ENCODE measurements at regions not wholly inside any gene's neighbourhood (a gene's known extent, or its start where the extent isn't known, plus 50 kb on each side); places are given as distances from the start of the nearest gene placed in this dataset.

GRCh38 chr1:208681878-208682663 lies 437.9 kb upstream of the PLXNA2 start:
- peaks cover 10% of the 10 kb centered on the region for H3K27me3 Mint-ChIP-seq (ENCODE audit: low read depth)
- H3K4me1 Mint-ChIP-seq (ENCODE audit: low read depth), result no peaks in the 10 kb centered on the region
- H3K27ac Mint-ChIP-seq, result no peak overlapping the region
- H3K36me3 Mint-ChIP-seq (ENCODE audit: low read depth), result no peaks in the 10 kb centered on the region
- intact Hi-C loops (cut with micrococcal nuclease), result no loop called here
- DNase-seq, result no peak
- CTCF ChIA-PET, result interaction anchor here (0.6 kb wide), 1 partner anchor 331 kb away, joined by 3 read pairs; no protein-coding TSS in a partner anchor
- no peaks in the 10 kb centered on the region for H3K9me3 Mint-ChIP-seq
- H3K4me3 Mint-ChIP-seq, result no peak overlapping the region

GRCh38 chr1:208682664-208683013 lies 438.5 kb upstream of the PLXNA2 start:
- Mint-ChIP-seq H3K36me3 (ENCODE audit: low read depth) (no peaks in the 10 kb centered on the region), H3K27me3 (ENCODE audit: low read depth) (peaks cover 10% of the 10 kb centered on the region), H3K4me1 (ENCODE audit: low read depth) (no peaks in the 10 kb centered on the region), H3K27ac (no peak overlapping the region), H3K4me3 (no peak overlapping the region), H3K9me3 (no peaks in the 10 kb centered on the region)
- no peak for DNase-seq
- intact Hi-C loops (cut with micrococcal nuclease), result no loop called here
- CTCF ChIA-PET, result no interaction called here

GRCh38 chr1:208683141-208683540 lies 439.0 kb upstream of the PLXNA2 start:
- H3K27ac Mint-ChIP-seq, result no peak overlapping the region
- no peaks in the 10 kb centered on the region for H3K9me3 Mint-ChIP-seq
- no peaks in the 10 kb centered on the region for H3K4me1 Mint-ChIP-seq (ENCODE audit: low read depth)
- H3K27me3 Mint-ChIP-seq (ENCODE audit: low read depth), result peaks cover 10% of the 10 kb centered on the region
- H3K4me3 Mint-ChIP-seq, result no peak overlapping the region
- no peak for DNase-seq
- H3K36me3 Mint-ChIP-seq (ENCODE audit: low read depth), result no peaks in the 10 kb centered on the region
- intact Hi-C loops (cut with micrococcal nuclease), result no loop called here
- CTCF ChIA-PET, result no interaction called here

- Mint-ChIP-seq H3K36me3 (ENCODE audit: low read depth) (no peaks in the 10 kb centered on the region), H3K9me3 (no peaks in the 10 kb centered on the region), H3K27me3 (ENCODE audit: low read depth) (peaks cover 10% of the 10 kb centered on the region), H3K4me3 (no peak overlapping the region), H3K4me1 (ENCODE audit: low read depth) (no peaks in the 10 kb centered on the region), H3K27ac (no peak overlapping the region)
- CTCF ChIA-PET, result no interaction called here
- no peak for DNase-seq
- intact Hi-C loops (cut with micrococcal nuclease), result no loop called here
Measured at GRCh38 chr1:208684192-208684591, 440.0 kb upstream of the PLXNA2 start.

GRCh38 chr1:208686592-208686991 lies 442.4 kb upstream of the PLXNA2 start:
- Mint-ChIP-seq H3K36me3 (ENCODE audit: low read depth) (no peaks in the 10 kb centered on the region), H3K9me3 (no peaks in the 10 kb centered on the region), H3K27ac (no peak overlapping the region), H3K4me1 (ENCODE audit: low read depth) (no peaks in the 10 kb centered on the region), H3K27me3 (ENCODE audit: low read depth) (peaks cover 19% of the 10 kb centered on the region), H3K4me3 (no peak overlapping the region)
- CTCF ChIA-PET, result no interaction called here
- intact Hi-C loops (cut with micrococcal nuclease), result no loop called here
- DNase-seq, result no peak

GRCh38 chr1:208688656-208689315 lies 444.6 kb upstream of the PLXNA2 start:
- peaks cover 5% of the 10 kb centered on the region for H3K9me3 Mint-ChIP-seq
- no peaks in the 10 kb centered on the region for H3K4me1 Mint-ChIP-seq (ENCODE audit: low read depth)
- intact Hi-C loops (cut with micrococcal nuclease), result no loop called here
- H3K4me3 Mint-ChIP-seq, result no peak overlapping the region
- CTCF ChIA-PET, result no interaction called here
- DNase-seq, result no peak
- no peaks in the 10 kb centered on the region for H3K36me3 Mint-ChIP-seq (ENCODE audit: low read depth)
- H3K27ac Mint-ChIP-seq, result no peak overlapping the region
- H3K27me3 Mint-ChIP-seq (ENCODE audit: low read depth), result peaks cover 12% of the 10 kb centered on the region

- Mint-ChIP-seq H3K4me1 (ENCODE audit: low read depth) (no peaks in the 10 kb centered on the region), H3K27me3 (ENCODE audit: low read depth) (peaks cover 12% of the 10 kb centered on the region), H3K9me3 (peaks cover 5% of the 10 kb centered on the region), H3K36me3 (ENCODE audit: low read depth) (no peaks in the 10 kb centered on the region), H3K4me3 (no peak overlapping the region), H3K27ac (no peak overlapping the region)
- no peak for DNase-seq
- intact Hi-C loops (cut with micrococcal nuclease), result no loop called here
- CTCF ChIA-PET, result no interaction called here
Measured at GRCh38 chr1:208691012-208691411, 446.8 kb upstream of the PLXNA2 start.

- Mint-ChIP-seq H3K4me1 (ENCODE audit: low read depth) (no peaks in the 10 kb centered on the region), H3K27ac (no peak overlapping the region), H3K9me3 (no peaks in the 10 kb centered on the region), H3K27me3 (ENCODE audit: low read depth) (no peaks in the 10 kb centered on the region), H3K4me3 (no peak overlapping the region), H3K36me3 (ENCODE audit: low read depth) (no peaks in the 10 kb centered on the region)
- intact Hi-C loops (cut with micrococcal nuclease), result no loop called here
- no peak for DNase-seq
- CTCF ChIA-PET, result no interaction called here
Measured at GRCh38 chr1:208709981-208710380, 465.8 kb upstream of the PLXNA2 start.

- no peak overlapping the region for H3K4me3 Mint-ChIP-seq
- no peaks in the 10 kb centered on the region for H3K36me3 Mint-ChIP-seq (ENCODE audit: low read depth)
- intact Hi-C loops (cut with micrococcal nuclease), result no loop called here
- no peaks in the 10 kb centered on the region for H3K9me3 Mint-ChIP-seq
- CTCF ChIA-PET, result interaction anchor here (0.7 kb wide), 1 partner anchor 658 kb away, joined by 3 read pairs; no protein-coding TSS in a partner anchor
- H3K27me3 Mint-ChIP-seq (ENCODE audit: low read depth), result peaks cover 9% of the 10 kb centered on the region
- no peak for DNase-seq
- no peak overlapping the region for H3K27ac Mint-ChIP-seq
- H3K4me1 Mint-ChIP-seq (ENCODE audit: low read depth), result no peaks in the 10 kb centered on the region
Measured at GRCh38 chr1:208714323-208714722, 470.1 kb upstream of the PLXNA2 start.

GRCh38 chr1:208717525-208717924 lies 473.3 kb upstream of the PLXNA2 start:
- Mint-ChIP-seq H3K36me3 (ENCODE audit: low read depth) (no peaks in the 10 kb centered on the region), H3K27me3 (ENCODE audit: low read depth) (peaks cover 9% of the 10 kb centered on the region), H3K27ac (no peak overlapping the region), H3K4me3 (no peak overlapping the region), H3K9me3 (peaks cover 14% of the 10 kb centered on the region), H3K4me1 (ENCODE audit: low read depth) (no peaks in the 10 kb centered on the region)
- DNase-seq, result no peak
- CTCF ChIA-PET, result no interaction called here
- intact Hi-C loops (cut with micrococcal nuclease), result no loop called here

- no peaks in the 10 kb centered on the region for H3K36me3 Mint-ChIP-seq (ENCODE audit: low read depth)
- H3K27me3 Mint-ChIP-seq (ENCODE audit: low read depth), result peaks cover 6% of the 10 kb centered on the region
- H3K9me3 Mint-ChIP-seq, result peaks cover 22% of the 10 kb centered on the region
- H3K4me1 Mint-ChIP-seq (ENCODE audit: low read depth), result no peaks in the 10 kb centered on the region
- no peak overlapping the region for H3K4me3 Mint-ChIP-seq
- H3K27ac Mint-ChIP-seq, result no peak overlapping the region
- no peak for DNase-seq
- CTCF ChIA-PET, result no interaction called here
- intact Hi-C loops (cut with micrococcal nuclease), result no loop called here
Measured at GRCh38 chr1:208722592-208722991, 478.4 kb upstream of the PLXNA2 start.

- Mint-ChIP-seq H3K27ac (no peak overlapping the region), H3K36me3 (ENCODE audit: low read depth) (no peaks in the 10 kb centered on the region), H3K9me3 (peaks cover 22% of the 10 kb centered on the region), H3K4me1 (ENCODE audit: low read depth) (no peaks in the 10 kb centered on the region), H3K4me3 (no peak overlapping the region), H3K27me3 (ENCODE audit: low read depth) (peaks cover under 1% of the 10 kb centered on the region)
- intact Hi-C loops (cut with micrococcal nuclease), result no loop called here
- DNase-seq, result no peak
- CTCF ChIA-PET, result no interaction called here
Measured at GRCh38 chr1:208724079-208724478, 479.9 kb upstream of the PLXNA2 start.

- H3K36me3 Mint-ChIP-seq (ENCODE audit: low read depth), result no peaks in the 10 kb centered on the region
- intact Hi-C loops (cut with micrococcal nuclease), result no loop called here
- H3K27me3 Mint-ChIP-seq (ENCODE audit: low read depth), result peaks cover 10% of the 10 kb centered on the region
Measured at GRCh38 chr1:208728815-208729214, 484.6 kb upstream of the PLXNA2 start.

More at GRCh38 chr1:208728815-208729214, 484.6 kb upstream of the PLXNA2 start:
- Mint-ChIP-seq H3K9me3 (no peaks in the 10 kb centered on the region), H3K27ac (no peak overlapping the region), H3K4me3 (no peak overlapping the region), H3K4me1 (ENCODE audit: low read depth) (peaks cover 4% of the 10 kb centered on the region)
- no peak for DNase-seq
- CTCF ChIA-PET, result no interaction called here

Data from activated naive CD4-positive, alpha-beta T cell treated with anti-CD3 and anti-CD28 coated beads for 36 hours (primary cell).